Middle frontal gyrus (tissue), 1 donor: ENCODE measurements at regions not wholly inside any gene's neighbourhood (a gene's known extent, or its start where the extent isn't known, plus 50 kb on each side); places are given as distances from the start of the nearest gene placed in this dataset.

Experiments used
- DNase-seq: peaks from one replicate; pipeline ENCODE4 v3.0.0-alpha.2; 2015; ENCODE audit warnings: low spot score; ENCODE audit errors: extremely low spot score

DNA sequence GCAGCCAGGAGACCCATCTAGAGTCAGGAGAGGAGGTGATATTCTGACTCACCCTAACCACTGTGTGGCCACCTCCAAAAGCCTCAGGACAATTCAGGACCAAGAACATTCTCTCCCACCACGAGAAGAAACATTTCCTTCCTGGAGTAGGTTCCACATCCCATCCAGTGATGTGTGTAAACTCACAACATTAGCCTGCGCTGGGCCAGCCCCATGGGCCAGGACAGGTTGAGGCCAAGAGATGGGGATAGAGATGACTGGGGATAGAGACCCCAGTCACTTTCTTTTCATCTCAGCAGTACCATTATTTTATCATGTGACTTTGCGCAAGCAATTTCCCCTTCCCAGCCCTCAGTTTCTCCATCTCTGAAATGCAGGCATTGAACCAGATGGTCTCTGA, 126.6 kb upstream of the PTPRT start:
- no peak for DNase-seq

DNA sequence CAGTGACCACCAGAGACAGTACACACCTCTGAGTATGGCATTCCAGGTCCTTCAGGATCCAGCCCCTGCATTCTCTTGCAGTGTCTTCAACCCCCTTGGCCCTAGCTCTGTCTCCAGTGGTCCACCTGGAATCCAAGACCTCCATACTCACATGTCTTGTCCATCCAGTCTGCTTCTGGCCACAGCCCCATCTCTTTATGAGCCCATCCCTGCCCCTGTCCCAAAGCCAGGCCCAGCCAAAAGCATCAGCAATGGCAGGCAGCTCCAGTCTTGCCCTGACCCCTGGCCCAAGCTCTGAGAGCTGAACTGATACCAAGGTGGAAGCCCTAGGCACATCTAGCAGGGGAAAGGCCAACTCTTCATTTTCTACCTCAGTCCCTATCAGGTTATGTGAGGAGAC, 119.6 kb upstream of the PTPRT start:
- no peak for DNase-seq

DNA sequence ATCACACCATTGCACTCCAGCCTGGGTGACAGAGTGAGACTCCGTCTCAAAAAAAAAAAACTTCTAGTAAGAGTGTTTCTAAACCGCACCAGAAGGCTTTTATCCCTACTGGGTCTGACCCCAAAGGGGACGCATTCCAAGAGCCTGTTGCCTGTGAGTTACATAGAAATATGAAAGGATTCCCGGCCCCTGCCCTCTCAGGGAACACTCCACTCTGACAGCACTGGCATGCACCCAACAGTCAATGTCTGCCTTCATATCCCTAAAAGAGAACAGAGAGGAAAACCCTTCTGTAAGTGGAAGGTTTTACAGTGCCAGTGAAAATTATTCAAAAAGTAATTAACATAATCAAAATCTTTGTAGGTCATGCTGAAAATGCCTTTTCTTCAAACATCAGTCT, 117.1 kb upstream of the PTPRT start:
- no peak for DNase-seq

DNA sequence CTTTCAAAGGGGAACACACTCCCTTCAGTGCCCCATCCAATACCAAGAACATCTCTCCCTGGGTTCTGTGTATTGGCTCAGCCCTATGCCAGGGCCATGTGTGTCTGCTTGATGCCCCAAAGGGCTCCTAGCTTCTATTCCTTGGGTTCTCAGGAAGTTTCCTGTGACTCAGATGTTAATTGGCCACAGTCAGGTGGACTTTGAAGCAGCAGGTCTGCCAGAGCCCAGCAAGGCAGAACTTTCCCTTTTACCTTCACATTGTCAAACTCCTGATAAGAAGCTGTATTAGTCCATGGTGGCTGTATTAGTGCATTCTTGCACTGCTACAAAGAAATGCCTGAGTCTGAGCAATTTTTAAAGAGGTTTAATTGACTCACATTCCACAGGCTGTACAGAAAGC, 116.0 kb upstream of the PTPRT start:
- no peak for DNase-seq

DNA sequence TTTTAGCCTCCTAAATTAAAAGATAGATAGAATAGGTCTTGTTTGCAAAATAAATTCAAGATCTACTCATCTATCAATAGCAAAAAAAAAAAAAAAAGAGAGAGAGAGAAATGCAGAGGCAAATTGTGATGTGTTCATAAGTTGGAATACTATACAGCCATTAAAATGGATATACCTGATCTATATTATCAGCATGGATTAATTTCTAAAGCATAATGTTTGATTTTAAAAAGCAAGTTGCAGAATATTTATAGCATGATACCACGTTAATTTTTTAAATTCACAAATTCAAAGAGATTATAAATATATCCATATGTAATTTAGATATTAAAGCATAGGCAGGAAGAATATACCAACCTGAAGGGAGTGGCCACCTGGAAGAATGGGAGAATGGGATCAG, 114.9 kb upstream of the PTPRT start:
- DNase-seq, result no peak

DNA sequence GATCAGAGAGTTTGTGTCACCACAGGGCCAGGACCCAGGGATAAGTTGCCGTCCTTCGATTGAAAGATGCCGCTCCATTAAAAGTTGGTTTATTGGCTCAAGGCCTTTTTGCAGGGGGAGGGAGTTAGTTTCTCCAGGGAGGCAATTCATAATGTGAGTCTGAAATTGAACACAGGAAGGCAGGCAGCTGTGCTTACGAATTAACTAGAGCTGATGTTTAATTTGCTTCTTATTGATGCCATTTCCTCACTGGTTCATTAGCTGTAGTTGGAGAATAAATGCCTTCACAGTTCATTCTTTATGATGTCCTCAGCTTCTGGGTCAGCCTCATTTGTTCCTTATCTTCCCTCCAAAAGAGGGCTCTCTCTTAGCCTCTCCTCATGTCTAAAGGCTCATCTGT, 113.2 kb upstream of the PTPRT start:
- no peak for DNase-seq

DNA sequence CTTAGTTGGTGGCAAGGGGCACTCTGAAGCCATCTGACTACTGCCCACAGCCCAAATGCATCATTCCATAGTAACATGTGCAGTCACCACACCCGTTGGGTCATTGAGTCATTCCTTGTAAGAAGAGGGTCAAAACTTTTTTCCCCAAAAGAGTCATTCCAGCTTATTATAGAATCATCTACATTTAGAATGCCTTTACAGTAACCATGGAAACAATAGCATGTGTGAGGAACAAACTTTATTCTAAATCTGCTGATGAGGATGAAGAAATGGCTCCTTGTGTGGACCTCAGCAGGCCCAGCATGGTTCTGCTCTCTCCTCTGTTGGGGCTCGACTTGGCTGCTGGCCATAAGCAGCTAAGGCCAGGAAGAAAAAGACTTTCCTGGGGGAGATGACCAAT, 111.2 kb upstream of the PTPRT start:
- DNase-seq, result peak; percentile 24

DNA sequence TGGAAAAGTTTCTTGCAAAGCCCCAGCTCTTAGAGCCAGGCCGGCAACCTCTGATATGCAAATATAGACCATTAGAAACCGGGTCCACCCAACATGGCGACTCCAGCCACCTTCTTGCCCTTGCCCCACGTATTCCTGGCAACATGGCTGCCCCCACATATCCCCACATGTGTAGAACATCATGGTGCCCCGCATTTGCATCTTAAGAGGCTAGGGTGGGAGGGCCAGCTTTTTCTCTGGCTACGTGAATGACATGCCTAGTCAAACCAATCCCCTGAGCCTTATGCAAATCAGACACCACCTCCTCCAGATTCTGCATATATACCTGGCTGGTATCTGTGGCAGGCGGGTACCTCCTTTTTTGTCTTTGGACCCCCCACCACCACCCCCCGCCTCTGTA, 106.1 kb upstream of the PTPRT start:
- DNase-seq, result no peak

DNA sequence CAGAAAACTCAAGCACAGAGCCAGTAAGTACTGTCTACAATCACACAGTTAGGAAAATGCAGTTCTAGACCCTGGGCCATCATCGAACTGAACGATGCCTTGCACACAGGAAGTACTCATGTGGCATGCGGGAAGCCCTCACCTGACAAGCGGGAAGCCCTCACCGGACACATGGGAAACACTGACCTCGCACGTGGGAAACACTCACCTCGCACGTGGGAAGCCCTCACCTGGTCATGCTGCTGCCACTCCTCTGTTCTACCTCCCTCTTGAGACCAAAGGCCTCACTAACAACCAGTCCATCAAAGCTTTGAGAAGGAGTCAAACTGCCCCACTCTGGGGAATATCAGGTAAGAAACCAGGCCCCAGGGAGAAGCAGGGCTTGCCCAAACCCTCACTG, 105.6 kb upstream of the PTPRT start:
- DNase-seq, result no peak

DNA sequence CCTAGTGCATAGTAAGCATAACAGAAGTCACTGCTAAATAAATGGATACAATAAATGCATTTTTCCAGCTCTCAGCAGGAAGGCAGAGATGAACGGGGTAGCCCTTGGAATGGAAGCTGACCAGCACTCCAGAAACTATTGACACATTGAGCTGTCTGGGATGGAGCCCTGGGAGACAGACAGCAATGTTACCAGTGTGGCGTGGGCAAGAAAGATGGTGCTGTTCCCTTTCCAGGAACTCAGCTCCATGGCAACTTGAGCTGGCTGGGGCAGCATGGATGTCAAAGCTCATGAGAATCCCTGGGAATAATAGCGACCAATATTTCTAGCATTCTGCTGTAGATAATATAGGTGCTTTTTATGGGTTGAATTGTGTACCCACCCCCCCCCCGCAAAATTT, 104.3 kb upstream of the PTPRT start:
- DNase-seq, result no peak

DNA sequence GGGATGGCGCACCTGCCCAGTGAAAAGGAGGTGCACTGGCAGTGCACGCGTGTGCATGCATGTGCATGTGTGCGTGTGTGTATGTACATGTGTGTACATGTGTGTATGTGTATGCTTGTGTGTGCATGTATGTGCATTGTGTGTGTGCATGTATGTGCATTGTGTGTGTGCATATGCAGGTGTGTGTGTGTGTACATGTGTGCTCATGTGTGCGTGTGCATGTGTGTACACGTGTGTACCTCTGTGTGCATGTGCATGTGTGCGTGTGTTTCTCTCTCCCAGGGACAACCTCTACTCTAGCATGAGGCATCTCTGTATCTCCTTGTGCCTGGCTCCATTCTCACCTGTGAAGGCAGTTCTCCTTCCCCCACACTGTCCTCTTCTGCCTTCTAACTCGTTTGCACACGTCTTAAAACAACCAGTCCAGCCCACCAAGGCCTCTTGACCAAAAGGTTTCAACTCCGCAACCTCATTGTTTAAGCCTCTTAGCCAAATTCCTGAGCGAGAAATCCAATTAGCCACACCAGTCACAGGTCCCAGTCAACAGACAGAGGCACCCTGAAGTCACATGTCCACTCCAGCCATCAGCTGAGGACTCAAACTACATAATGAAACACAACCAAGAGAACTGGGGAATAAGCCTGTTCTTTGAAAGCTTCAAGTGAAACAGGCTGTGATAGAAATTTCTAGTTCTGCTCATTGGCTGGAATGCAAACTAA, 103.5 kb upstream of the PTPRT start:
- DNase-seq, result no peak

DNA sequence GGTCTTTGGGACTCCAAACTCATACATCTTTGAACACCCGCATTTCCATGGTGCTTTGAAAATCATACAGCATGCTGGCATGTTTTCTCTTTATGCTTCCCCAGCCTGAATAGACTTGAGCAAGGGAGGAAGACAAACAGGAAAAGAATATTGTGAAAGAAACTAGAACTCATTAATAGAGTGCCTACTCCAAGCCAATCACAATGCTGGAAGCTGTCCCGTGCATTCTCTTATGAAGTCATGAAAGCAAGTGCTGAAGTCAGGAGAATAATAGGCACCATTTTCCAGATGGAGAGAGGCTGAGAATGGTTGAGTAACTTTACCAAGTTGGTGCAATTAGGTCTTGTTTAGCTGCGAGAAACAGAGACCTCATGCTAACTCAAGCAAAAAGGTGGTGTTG, 102.5 kb upstream of the PTPRT start:
- no peak for DNase-seq

DNA sequence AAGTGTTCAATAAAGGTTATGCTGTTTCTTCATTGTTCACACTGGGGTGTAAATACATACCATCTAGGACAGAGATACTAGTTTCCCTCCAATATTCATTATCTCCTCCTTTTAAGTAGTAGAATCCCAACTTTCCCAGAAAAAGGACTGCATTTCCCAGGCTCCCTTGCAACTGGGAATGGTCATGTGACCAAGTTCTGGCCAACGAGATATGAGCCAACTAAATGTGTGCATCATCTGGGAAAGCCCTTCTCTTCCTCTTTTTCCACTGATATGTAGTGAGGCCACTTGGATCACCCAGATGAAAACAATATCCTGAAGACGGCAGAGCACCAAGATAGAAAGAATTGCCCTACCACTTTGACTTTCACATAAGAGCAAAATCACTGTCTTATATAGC, 97.9 kb upstream of the PTPRT start:
- DNase-seq, result no peak

DNA sequence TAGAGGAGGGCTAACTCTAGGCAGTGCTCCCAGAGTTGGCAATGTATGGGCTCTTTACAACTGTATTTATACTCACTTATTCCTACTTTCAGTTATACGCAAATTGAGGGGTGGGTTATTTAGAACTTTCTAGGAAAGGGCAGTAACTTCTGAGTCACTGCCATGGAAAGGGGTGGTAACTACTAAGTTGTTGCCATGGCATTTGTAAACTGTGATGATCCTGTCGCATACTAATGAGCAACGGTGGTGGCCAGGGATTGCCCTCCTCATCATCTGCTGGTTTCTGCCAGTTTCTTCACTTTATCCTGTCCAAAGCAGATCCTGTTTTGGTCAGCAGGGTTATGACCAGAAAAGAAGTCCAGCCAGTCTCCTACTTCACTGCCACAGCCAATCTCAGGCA, 95.5 kb upstream of the PTPRT start:
- no peak for DNase-seq

DNA sequence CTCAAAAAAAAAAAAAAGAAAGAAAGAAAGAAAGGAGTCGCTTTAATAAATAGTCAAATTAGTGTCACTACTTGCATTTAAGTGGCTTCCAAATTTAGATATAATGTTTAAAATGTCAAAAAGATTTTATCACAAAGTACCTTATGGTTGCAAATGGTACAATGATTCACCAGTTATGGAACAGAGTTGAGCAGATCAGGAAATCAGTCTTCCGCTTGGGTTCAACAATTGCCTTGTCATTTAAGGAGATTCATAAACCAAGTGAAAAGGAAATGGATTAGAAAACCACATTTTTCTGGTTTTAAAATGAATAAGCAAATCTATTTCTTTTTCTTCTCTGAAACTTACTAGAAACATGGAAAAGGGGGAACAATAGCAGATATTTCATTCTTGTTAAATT, 94.8 kb upstream of the PTPRT start:
- DNase-seq, result no peak

DNA sequence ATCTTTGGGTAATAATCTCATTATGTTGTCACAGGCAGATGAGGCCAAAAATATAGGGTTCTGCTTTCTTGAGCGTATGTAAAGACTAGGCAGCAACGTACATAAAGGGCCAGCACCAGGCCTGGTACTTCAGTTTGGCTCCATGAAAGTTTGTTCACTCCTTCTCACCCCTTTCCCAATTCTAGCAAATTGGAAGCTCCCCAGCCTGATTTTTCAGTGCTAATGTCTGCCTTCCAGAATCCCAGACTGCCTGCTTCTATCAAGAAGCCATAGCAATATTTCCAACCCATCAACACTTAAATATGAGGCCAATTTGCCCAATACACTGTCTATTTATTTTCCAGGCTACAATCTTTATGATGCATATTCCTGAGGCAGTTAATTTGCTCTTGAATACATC, 93.4 kb upstream of the PTPRT start:
- DNase-seq, result no peak

DNA sequence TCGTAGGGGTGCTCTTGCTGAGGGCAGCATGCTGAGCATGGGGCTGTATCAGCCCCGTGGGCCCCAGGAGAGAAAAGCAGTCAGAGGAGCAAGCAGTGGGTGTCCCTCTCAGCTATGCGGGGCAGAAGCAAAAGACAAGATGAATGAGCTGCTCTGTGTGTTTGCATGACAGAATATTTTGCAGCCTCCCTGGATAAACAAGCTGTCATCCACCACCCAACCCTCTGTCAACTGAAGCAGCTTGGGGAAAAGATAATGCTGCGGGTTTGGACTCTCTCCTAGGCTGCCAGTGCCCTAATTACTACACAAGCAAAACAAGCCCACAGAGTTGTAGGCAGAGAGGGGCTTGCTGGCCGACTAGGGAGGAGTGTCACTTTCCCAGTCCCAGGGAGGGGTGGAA, 82.3 kb upstream of the PTPRT start:
- no peak for DNase-seq

DNA sequence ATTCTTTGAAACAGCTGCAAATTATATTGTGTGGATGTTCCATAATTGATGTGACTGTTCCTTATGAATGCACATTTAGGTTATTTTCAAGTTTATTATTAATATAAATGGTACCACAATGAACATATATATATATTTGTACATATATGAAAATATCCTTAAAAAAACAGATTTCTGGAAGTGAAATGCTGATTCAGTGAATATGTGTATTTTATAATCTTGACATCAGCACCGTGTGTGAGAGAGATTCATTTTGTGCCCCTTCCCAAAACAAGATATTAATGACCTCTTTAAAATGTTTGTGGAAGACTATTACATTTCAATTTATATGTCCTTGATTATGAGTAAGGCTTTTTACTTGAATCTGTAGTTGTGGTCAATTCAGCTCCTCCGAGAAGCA, 75.7 kb upstream of the PTPRT start:
- no peak for DNase-seq

DNA sequence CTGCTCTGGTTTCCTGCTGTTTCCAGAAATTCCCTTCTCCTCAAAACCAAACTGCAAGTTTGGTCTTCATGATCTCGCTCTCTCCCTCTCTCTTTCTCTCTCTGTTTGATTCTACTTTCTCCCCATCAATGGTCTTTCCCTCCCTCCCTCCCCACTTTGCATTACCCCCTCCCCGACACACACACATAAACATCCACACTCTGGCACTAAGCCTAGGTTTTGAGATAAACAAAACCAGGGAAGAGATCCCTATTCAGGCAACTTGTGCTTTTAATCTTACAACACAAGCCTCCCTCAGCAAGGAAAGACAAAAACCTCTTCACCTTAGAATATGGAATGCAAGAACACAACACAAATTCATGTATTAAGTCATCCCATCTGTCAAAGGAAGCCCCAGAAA, 73.5 kb upstream of the PTPRT start:
- DNase-seq, result no peak

DNA sequence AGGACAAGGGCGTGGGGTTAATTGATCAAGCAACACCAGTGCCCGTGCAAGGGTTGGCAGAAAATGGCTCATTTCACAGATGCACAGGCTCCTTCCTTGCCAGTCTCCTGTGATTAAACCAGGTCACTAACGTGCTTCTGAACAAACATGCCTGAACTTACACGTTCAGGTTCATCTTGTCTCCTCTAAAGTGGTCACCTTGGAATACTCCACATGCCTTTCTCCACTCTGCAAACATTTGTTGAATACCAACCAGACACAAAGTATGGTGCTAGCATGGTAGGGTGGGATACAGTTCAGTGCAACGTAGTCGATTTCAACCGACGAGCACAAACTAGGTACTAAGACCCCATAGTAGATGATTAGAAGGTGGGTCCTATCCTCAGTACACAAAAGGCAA, 72.6 kb upstream of the PTPRT start:
- DNase-seq, result no peak

DNA sequence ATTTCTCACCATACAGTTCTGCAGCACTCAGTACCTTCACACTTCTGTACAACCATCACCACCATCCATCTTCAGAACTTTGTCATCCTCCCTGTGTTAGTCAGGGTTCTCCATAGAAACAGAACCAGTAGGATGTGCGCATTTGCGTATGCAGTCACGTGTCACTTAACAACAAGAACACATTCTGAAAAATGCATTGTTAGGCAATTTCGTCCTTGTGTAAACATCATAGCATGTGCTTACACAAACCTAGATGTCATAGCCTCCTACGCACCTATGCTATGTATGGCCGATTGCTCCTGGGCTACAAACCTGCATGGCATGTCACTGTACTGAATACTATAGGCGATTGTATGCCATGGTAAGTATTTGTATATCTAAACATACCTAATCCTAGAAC, 66.2 kb upstream of the PTPRT start:
- no peak for DNase-seq

DNA sequence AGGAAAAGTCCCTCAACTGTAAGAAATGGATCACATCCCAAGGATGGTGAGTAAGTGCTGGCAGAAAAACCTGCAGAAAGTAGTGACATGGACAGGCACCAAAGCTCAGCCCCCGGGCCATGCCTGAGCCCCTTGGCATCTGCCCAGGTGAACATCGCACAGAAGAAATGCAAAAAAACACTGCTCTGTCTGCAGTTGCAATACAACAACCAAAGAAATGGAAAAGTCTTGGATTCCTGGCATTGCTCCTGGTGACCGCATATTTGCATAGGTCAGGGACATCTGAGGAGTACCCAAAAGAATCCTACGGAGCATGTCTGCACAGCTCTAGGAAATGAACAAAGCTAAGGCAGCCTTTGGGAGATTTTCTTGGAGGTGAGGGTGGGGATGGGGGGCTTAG, 63.1 kb upstream of the PTPRT start:
- DNase-seq, result no peak

DNA sequence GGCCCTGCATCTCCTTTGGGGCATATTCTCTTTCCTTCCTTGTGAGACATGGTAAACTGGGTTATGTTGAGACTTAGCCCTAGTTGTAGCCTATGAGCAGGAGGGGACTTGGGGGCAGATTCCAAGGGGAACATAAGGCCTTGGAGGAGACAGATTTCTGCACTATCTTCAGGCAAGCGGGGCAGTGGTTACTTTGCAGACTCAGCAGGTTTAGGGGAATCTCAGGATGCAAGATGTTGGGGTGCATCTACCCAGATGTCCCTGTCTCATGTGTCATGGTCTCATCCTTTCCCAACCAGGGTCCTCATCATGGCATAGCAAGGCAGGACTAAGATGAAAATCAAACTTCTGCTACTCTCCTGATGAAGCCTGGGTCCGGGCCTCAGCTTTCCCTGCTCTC, 58.6 kb upstream of the PTPRT start:
- DNase-seq, result no peak

DNA sequence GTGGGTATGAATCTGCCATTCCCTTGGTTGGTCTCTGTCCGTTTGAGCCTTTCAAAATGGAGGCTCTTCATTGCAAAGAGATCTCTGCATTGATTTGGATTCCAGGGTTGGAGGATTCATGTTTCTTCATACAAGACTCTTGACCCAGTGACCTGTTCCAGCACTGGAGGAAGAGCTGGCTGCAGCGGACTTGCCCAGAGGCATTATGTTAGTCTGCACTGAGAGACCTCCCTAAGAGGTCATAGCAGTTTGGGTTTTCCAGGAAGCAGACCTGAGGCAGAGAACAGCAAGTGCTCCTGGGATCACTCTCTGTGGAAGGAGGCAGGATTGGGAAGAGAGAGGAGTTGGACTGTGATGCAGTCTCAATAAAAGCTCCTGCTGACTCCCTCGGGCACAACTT, 57.7 kb upstream of the PTPRT start:
- no peak for DNase-seq
